GM18507 (cell line): ENCODE measurements at regions not wholly inside any gene's neighbourhood (a gene's known extent, or its start where the extent isn't known, plus 50 kb on each side); places are given as distances from the start of the nearest gene placed in this dataset.

Experiments
- DNase-seq: peaks from one replicate; pipeline ENCODE4 v3.0.0; 2011; ENCODE audit warnings: low read depth; ENCODE audit not compliant: insufficient read length; ENCODE audit errors: extremely low spot score
- FAIRE-seq: peaks from 2 replicates; lab custom pipeline; 2011; peaks lifted over from hg19 to GRCh38; lab: Jason Lieb, UNC

- FAIRE-seq = no peak
- DNase-seq = no peak
Observed at GRCh38 chr17:71232801-71233559, 887.8 kb upstream of the SOX9 start.

GRCh38 chr17:71234349-71234748 lies 886.5 kb upstream of the SOX9 start:
- FAIRE-seq (no peak), DNase-seq (no peak)

GRCh38 chr17:71237903-71238538 lies 882.8 kb upstream of the SOX9 start:
- no peak for FAIRE-seq

GRCh38 chr17:71247441-71248015 lies 873.3 kb upstream of the SOX9 start:
- no peak for DNase-seq
- no peak for FAIRE-seq

More at GRCh38 chr17:71237903-71238538, 882.8 kb upstream of the SOX9 start:
- DNase-seq = no peak

- FAIRE-seq = no peak
Observed at GRCh38 chr17:71251276-71251675, 869.5 kb upstream of the SOX9 start.

GRCh38 chr17:71251951-71252350 lies 868.9 kb upstream of the SOX9 start:
- DNase-seq (no peak), FAIRE-seq (no peak)

More at GRCh38 chr17:71251276-71251675, 869.5 kb upstream of the SOX9 start:
- DNase-seq = no peak

- no peak for FAIRE-seq
- DNase-seq = no peak
Observed at GRCh38 chr17:71252436-71252835, 868.4 kb upstream of the SOX9 start.

- FAIRE-seq = no peak
- DNase-seq = no peak
Observed at GRCh38 chr17:71257096-71257495, 863.7 kb upstream of the SOX9 start.

- no peak for FAIRE-seq
- DNase-seq = no peak
Observed at GRCh38 chr17:71260366-71260940, 860.4 kb upstream of the SOX9 start.

- no peak for FAIRE-seq
- no peak for DNase-seq
Observed at GRCh38 chr17:71262586-71262985, 858.2 kb upstream of the SOX9 start.

GRCh38 chr17:71267668-71268067 lies 853.2 kb upstream of the SOX9 start:
- no peak for FAIRE-seq
- no peak for DNase-seq

GRCh38 chr17:71269201-71269600 lies 851.6 kb upstream of the SOX9 start:
- DNase-seq (no peak), FAIRE-seq (no peak)

- DNase-seq (no peak), FAIRE-seq (no peak)
Observed at GRCh38 chr17:71273441-71273840, 847.4 kb upstream of the SOX9 start.

GRCh38 chr17:71276079-71276478 lies 844.7 kb upstream of the SOX9 start:
- DNase-seq (no peak), FAIRE-seq (no peak)

GRCh38 chr17:71283486-71283885 lies 837.3 kb upstream of the SOX9 start:
- FAIRE-seq = no peak
- DNase-seq = no peak

GRCh38 chr17:71284032-71284755 lies 836.6 kb upstream of the SOX9 start:
- DNase-seq = no peak
- FAIRE-seq = no peak

- no peak for FAIRE-seq
Observed at GRCh38 chr17:71286625-71287024, 834.2 kb upstream of the SOX9 start.

GRCh38 chr17:71287071-71287823 lies 833.6 kb upstream of the SOX9 start:
- FAIRE-seq = no peak
- DNase-seq = no peak

More at GRCh38 chr17:71286625-71287024, 834.2 kb upstream of the SOX9 start:
- no peak for DNase-seq

- FAIRE-seq (no peak), DNase-seq (no peak)
Observed at GRCh38 chr17:71292006-71292405, 828.8 kb upstream of the SOX9 start.
